Smooth muscle cell (in vitro differentiated cells): ENCODE measurements at regions not wholly inside any gene's neighbourhood (a gene's known extent, or its start where the extent isn't known, plus 50 kb on each side); places are given as distances from the start of the nearest gene placed in this dataset.
A peak's percentile ranks its signal among the peaks of the same experiment; 100 is the strongest.

Source experiments
- DNase-seq: peaks from one replicate; lab custom pipeline; 2025; ENCODE audit not compliant: unreplicated experiment; lab: John Stamatoyannopoulos, UW
- H2AFZ ChIP-seq: fragments of 200-600 bp; sonication (generic); 2 replicates; pipeline ENCODE4 v1.6.0; 2016; ENCODE audit warnings: antibody characterized with exemption, low read depth, mild to moderate bottlenecking
- H3F3A ChIP-seq: fragments of 200-600 bp; sonication (generic); 2 replicates; pipeline ENCODE4 v1.6.0; 2017; ENCODE audit warnings: antibody characterized with exemption, low read depth
- H3K27ac ChIP-seq: fragments of 200-600 bp; sonication (generic); 2 replicates; pipeline ENCODE4 v1.5.1; 2016; ENCODE audit warnings: low read depth, mild to moderate bottlenecking
- H3K27me3 ChIP-seq: fragments of 200-600 bp; sonication (generic); 2 replicates; pipeline ENCODE4 v1.6.1; 2016; ENCODE audit warnings: low read depth, mild to moderate bottlenecking
- H3K36me3 ChIP-seq: fragments of 200-600 bp; sonication (generic); 2 replicates; pipeline ENCODE4 v1.5.1; 2016; ENCODE audit warnings: low read depth
- H3K4me1 ChIP-seq: fragments of 200-600 bp; sonication (generic); 2 replicates; pipeline ENCODE4 v1.5.1; 2016; ENCODE audit warnings: low read depth
- H3K4me2 ChIP-seq: fragments of 200-600 bp; sonication (generic); 2 replicates; pipeline ENCODE4 v1.6.0; 2016; ENCODE audit warnings: mild to moderate bottlenecking
- H3K4me3 ChIP-seq: fragments of 200-600 bp; sonication (generic); 2 replicates; pipeline ENCODE4 v1.5.1; 2016; ENCODE audit warnings: mild to moderate bottlenecking
- H3K79me2 ChIP-seq: fragments of 200-600 bp; sonication (generic); 2 replicates; pipeline ENCODE4 v1.6.0; 2016; ENCODE audit warnings: low read depth, mild to moderate bottlenecking
- H3K9ac ChIP-seq: fragments of 200-600 bp; sonication (generic); 2 replicates; pipeline ENCODE4 v1.6.0; 2016; ENCODE audit warnings: low read depth
- H3K9me3 ChIP-seq: fragments of 200-600 bp; sonication (generic); replicated peaks from 2 replicates; pipeline ENCODE4 v1.5.1; 2016; ENCODE audit warnings: low read depth
- H4K20me1 ChIP-seq: fragments of 200-600 bp; sonication (generic); 2 replicates; pipeline ENCODE4 v1.6.0; 2016; ENCODE audit warnings: low read depth
- CTCF ChIP-seq: fragments of 200-600 bp; sonication (generic); IDR thresholded peaks from 2 replicates; pipeline ENCODE4 v1.5.1; 2017; ENCODE audit warnings: borderline replicate concordance, mild to moderate bottlenecking, antibody characterized with exemption; ENCODE audit not compliant: insufficient read depth, poor library complexity, severe bottlenecking
- WGBS: methylation state at CpG from one replicate; pipeline ENCODE4 v1.1.7; 2016; ENCODE audit warnings: low lambda C conversion rate; 5-methylcytosine and 5-hydroxymethylcytosine counted together

- Histone ChIP-seq H3K27me3 (no peaks in the 10 kb centered on the region), H3F3A (peaks cover 5% of the 10 kb centered on the region), H3K4me2 (no peak overlapping the region), H3K4me3 (no peak overlapping the region), H2AFZ (no peak overlapping the region), H3K27ac (no peak overlapping the region), H3K36me3 (no peaks in the 10 kb centered on the region), H3K4me1 (peaks cover 31% of the 10 kb centered on the region), H3K79me2 (no peaks in the 10 kb centered on the region), H3K9ac (no peak overlapping the region), H4K20me1 (no peaks in the 10 kb centered on the region), H3K9me3 (no peaks in the 10 kb centered on the region)
- no peak for DNase-seq
- no peak for TF ChIP-seq CTCF
- WGBS = 85% methylated on average over 3 of the region's 3 CpGs
These were observed 121.7 kb downstream of the MRPL14 start for GRCh38 chr6:44005507-44005903.

DNA sequence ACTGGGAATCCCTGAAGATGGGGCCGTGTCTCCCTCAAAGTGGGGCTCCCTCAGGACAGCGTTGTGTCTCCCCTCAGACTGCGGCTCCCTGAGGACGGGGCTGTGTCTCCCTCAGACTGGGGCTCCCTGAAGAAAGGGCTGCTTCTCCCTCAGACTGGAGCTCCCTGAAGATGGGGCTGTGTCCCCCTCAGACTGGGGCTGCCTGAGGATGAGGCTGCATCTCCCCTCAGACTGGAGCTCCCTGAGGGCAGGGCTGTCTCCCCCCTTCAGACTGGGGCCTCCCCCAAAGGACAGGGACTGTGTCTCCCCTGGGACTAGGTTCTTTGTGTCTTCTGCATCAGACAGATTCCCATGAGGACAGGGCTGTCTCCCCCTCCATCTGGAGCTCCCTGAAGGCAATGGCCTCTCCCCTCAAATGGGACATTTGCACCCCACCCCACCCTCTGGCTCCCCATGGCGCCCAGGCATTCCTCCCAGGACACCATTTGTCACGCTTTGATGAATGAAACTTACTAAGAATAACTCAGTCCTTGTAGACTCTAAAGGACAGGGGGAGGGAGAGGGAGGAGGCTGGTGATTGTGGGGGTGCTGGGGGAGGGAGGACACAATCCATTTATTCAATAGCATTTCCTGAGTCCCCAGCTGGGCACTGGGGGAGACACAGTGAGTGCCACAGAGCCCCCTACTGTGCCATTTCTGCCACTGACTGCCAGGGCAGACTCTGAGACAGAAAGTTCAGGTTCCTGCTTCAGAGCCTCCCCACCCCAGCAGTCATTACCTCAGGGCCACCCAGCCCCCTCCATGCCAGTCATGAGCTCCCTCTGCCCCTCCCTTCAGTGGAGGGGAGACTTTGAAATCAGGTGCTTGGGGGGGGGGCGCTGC lies 122.4 kb downstream of the MRPL14 start:
- Histone ChIP-seq H4K20me1 (no peaks in the 10 kb centered on the region), H3K9ac (no peak overlapping the region), H3K27ac (no peak overlapping the region), H3K9me3 (no peaks in the 10 kb centered on the region), H2AFZ (no peak overlapping the region), H3K79me2 (no peaks in the 10 kb centered on the region), H3K4me1 (peaks cover 31% of the 10 kb centered on the region), H3K36me3 (no peaks in the 10 kb centered on the region), H3K4me3 (no peak overlapping the region), H3F3A (peaks cover 5% of the 10 kb centered on the region), H3K4me2 (no peak overlapping the region), H3K27me3 (no peaks in the 10 kb centered on the region)
- WGBS = 79% methylated on average over 6 of the region's 7 CpGs
- no peak for TF ChIP-seq CTCF
- no peak for DNase-seq

DNA sequence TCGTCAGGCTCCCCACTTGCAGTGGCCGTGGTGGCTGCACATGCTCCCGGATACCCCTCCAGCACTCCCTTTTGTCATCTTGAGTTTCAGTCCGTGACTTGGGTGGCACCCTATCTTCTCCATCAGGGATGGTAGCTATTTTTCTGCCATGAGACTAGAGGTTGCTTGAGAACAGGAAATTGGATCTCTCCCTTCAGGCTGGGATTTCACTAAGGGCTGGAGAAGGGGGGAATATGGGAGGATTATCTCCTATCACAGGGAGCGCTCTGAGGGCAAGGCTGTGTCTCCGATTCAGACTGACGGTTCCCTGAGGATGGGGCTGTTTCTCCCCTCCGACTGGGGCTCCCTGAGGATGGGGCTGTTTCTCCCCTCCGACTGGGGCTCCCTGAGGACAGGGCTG lies 123.1 kb downstream of the MRPL14 start:
- DNase-seq = no peak
- Histone ChIP-seq H3K4me3 (no peak overlapping the region), H3K9ac (no peak overlapping the region), H4K20me1 (no peaks in the 10 kb centered on the region), H3K9me3 (no peaks in the 10 kb centered on the region), H2AFZ (no peak overlapping the region), H3K4me1 (peaks cover 31% of the 10 kb centered on the region), H3K79me2 (no peaks in the 10 kb centered on the region), H3K36me3 (no peaks in the 10 kb centered on the region), H3K4me2 (peak overlapping the region; percentile 84), H3K27ac (no peak overlapping the region), H3K27me3 (no peaks in the 10 kb centered on the region), H3F3A (peaks cover 5% of the 10 kb centered on the region)
- no peak for TF ChIP-seq CTCF
- 70% methylated on average over 9 of the region's 9 CpGs for WGBS
